ENCODE measurements at regions not wholly inside any gene's neighbourhood (a gene's known extent, or its start where the extent isn't known, plus 50 kb on each side); places are given as distances from the start of the nearest gene placed in this dataset.

DNA sequence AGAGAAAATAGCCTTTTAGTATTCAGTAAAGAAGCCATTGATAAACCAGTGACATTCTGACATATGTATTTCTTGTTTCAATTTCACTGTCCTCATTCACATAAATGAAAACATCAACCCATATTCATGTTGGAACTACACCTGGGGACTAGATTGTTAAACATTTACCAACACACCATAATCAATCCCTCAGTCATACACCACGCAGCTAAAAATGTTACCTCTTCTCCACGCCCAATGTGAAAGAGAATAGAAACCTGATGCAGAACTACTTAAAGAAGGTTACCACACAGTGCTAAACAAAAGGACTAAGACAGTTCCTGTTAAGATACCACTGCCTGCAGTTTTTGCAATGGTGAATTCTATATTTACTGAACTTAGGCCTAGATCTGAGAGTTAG is 518.9 kb downstream of the PRELID2 start:
- Histone ChIP-seq H3K4me1 (replicated peaks in 1 of 2) (no peaks in the 10 kb centered on the region), H3K27ac (no peak overlapping the region), H3K9me3 (replicated peaks in 1 of 3) (no peaks in the 10 kb centered on the region), H3K27me3 (no peaks in the 10 kb centered on the region), H3K4me3 (no peak overlapping the region), H3K36me3 (replicated peaks in 1 of 2) (no peaks in the 10 kb centered on the region)
- 90 to 96% (median 91%) methylated on average over 2 of the region's 2 CpGs for WGBS, 4 donors
- no peak for DNase-seq
- TF ChIP-seq, protein P1, sequence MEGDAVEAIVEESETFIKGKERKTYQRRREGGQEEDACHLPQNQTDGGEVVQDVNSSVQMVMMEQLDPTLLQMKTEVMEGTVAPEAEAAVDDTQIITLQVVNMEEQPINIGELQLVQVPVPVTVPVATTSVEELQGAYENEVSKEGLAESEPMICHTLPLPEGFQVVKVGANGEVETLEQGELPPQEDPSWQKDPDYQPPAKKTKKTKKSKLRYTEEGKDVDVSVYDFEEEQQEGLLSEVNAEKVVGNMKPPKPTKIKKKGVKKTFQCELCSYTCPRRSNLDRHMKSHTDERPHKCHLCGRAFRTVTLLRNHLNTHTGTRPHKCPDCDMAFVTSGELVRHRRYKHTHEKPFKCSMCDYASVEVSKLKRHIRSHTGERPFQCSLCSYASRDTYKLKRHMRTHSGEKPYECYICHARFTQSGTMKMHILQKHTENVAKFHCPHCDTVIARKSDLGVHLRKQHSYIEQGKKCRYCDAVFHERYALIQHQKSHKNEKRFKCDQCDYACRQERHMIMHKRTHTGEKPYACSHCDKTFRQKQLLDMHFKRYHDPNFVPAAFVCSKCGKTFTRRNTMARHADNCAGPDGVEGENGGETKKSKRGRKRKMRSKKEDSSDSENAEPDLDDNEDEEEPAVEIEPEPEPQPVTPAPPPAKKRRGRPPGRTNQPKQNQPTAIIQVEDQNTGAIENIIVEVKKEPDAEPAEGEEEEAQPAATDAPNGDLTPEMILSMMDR (IDR thresholded peaks at IDR 0.05) = no peak
- no peak for TF ChIP-seq POLR2A (IDR thresholded peaks at IDR 0.05)
- intact Hi-C loops (cut with DNase I) = no loop called here

DNA sequence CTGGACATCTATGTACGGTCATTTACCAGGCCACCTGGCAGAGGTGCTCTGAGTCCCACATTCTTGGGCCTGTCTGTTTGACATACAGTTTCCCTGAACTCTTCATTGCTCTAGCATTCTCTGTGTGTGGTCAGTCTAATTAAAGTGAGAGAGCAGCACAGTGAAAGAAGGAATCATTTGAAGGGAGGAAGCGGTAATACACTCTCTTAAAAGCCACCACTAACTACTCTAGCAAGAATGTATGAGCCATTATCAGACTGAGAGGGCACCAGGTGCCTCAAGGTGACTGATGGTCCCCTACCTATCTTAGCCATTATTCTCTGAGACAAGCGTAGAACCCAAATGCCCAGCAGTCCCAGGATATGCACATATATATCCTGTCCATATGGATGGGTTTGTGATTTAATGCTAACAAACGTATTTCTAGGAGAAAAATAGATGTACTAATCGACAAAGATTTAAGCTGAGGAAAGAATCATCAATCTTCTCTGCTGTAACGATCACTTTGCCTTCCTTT is 527.2 kb downstream of the PRELID2 start:
- Histone ChIP-seq H3K4me3 (no peak overlapping the region), H3K36me3 (replicated peaks in 1 of 2) (no peaks in the 10 kb centered on the region), H3K4me1 (replicated peaks in 1 of 2) (no peaks in the 10 kb centered on the region), H3K27me3 (no peaks in the 10 kb centered on the region), H3K27ac (no peak overlapping the region), H3K9me3 (replicated peaks in 1 of 3) (no peaks in the 10 kb centered on the region)
- TF ChIP-seq, protein P1 (IDR thresholded peaks at IDR 0.05) = no peak
- TF ChIP-seq POLR2A (IDR thresholded peaks at IDR 0.05) = no peak
- 47 to 62% (median 57%) methylated on average over 6 of the region's 6 CpGs for WGBS, 4 donors
- DNase-seq = no peak
- intact Hi-C loops (cut with DNase I) = no loop called here

DNA sequence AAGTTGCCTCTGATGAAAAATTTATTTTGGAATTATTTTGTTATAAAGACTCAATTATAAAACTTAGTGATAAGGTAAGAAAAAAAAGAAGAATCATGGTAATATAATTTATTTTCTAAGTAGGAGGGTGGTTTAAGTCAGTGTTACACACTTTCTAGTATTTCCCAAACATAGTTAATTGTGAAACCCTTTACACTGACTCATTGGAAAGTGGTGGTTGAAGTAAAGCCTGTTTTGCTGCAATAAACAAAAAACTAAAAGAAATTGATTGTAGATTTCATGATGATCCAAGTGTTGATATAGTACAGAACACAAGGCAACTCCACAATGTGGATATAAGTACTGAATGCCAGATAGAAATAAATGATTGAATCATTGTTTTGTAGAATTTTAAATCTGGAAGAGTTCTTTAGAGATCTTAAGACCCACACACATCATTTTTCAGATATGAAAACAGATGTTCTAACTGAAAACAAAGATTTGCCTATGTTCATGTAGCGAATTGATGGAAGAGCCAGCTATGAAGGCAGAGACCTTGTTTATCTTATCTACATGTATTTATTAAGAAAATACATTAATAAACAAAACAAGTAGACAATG is 539.8 kb downstream of the PRELID2 start:
- DNase-seq = no peak
- Histone ChIP-seq H3K27me3 (no peaks in the 10 kb centered on the region), H3K36me3 (replicated peaks in 1 of 2) (no peaks in the 10 kb centered on the region), H3K27ac (no peak overlapping the region), H3K4me1 (replicated peaks in 1 of 2) (no peaks in the 10 kb centered on the region), H3K4me3 (no peak overlapping the region), H3K9me3 (replicated peaks in 1 of 3) (no peaks in the 10 kb centered on the region)
- 80 to 91% (median 82%) methylated on average over 1 of the region's 1 CpG for whole genome bisulfite sequencing, 4 donors
- intact Hi-C loops (cut with DNase I) = no loop called here
- no peak for TF ChIP-seq POLR2A (IDR thresholded peaks at IDR 0.05)
- TF ChIP-seq, protein P1 (IDR thresholded peaks at IDR 0.05) = no peak

DNA sequence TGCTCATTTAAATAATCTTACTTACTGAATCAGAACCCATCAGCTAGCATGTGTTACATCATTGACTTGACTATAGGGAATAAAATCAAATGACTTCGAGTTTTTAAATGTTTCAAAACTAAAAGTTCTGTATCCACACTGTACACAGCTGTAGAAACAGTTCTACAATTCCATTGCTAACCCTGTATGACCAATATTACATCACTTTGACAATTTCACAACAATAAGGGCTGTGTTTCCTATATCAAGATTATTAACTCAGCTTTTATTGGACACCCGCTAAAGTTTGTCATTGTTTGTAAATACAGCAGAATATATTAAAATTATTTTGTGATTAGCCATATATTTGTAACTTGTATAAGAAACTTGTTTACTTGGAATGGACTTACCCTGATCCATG is 540.8 kb downstream of the PRELID2 start:
- Histone ChIP-seq H3K36me3 (replicated peaks in 1 of 2) (no peaks in the 10 kb centered on the region), H3K4me1 (replicated peaks in 1 of 2) (no peaks in the 10 kb centered on the region), H3K9me3 (replicated peaks in 1 of 3) (no peaks in the 10 kb centered on the region), H3K4me3 (no peak overlapping the region), H3K27ac (no peak overlapping the region), H3K27me3 (no peaks in the 10 kb centered on the region)
- no peak for TF ChIP-seq POLR2A (IDR thresholded peaks at IDR 0.05)
- TF ChIP-seq, protein P1 (IDR thresholded peaks at IDR 0.05) = no peak
- DNase-seq = no peak
- intact Hi-C loops (cut with DNase I) = no loop called here
- 60 to 72% (median 63%) methylated on average over 2 of the region's 2 CpGs for WGBS, 4 donors
